Endometrium (tissue), 2 donors: ENCODE measurements at regions not wholly inside any gene's neighbourhood (a gene's known extent, or its start where the extent isn't known, plus 50 kb on each side); places are given as distances from the start of the nearest gene placed in this dataset.

Experiments
- FAIRE-seq: peaks from 2 replicates; lab custom pipeline; 2012; peaks lifted over from hg19 to GRCh38; lab: Jason Lieb, UNC
- donor health status: control.
- donor health status: control.

GRCh38 chr15:67892559-67893377 is 52.9 kb upstream of the RNU6-1 start:
- peak; percentile 73 for FAIRE-seq

DNA sequence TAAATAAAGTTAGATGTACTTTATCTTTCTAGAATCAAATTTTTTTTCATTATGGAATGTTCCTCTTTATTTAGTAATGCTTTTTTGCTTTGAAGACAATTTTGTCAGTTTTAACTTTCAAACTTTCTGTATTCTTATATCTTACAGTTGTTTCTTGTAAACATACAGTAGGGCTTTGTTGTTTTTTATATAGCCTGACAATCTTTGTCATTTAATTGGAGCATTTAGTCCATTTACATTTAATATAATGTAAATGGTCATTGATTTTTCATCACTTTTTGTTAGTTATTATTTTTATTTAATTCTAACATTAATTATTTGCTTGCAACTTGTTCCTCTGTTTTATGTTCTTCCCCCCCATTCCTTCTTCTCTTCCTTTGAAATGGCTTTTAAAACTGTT is 55.4 kb upstream of the RNU6-1 start:
- FAIRE-seq = no peak

GRCh38 chr15:67897646-67898339 is 57.9 kb upstream of the RNU6-1 start:
- no peak for FAIRE-seq

DNA sequence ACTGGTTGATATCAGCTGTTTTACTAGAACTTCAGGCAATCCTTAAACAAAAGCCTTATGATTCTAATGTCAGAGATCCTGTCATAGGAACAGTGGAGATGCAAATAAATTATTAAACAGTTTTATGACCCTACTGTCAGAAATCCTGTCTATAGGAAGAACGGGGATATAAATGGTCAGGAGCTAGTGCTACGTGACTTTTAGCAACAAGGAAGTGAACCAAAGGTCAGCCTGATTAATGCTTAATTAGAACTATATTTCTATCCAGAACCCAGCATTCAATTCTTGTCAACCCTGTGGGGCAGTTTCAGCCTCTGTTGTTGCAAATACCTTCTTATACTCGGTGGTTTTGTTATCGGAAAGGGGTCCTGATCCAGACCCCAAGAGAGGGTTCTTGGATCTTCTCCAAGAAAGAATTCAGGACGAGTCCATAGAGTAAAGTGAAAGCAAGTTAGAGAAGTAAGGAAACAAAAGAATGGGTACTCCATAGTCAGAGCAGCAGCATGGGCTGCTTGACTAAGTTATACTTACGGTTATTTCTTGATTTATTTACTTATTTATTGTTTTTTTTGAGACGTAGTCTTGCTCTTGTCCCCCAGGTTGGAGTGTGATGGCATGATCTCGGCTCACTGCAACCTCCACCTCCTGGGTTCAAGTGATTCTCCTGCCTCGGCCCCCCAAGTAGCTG is 59.9 kb upstream of the RNU6-1 start:
- FAIRE-seq = no peak

DNA sequence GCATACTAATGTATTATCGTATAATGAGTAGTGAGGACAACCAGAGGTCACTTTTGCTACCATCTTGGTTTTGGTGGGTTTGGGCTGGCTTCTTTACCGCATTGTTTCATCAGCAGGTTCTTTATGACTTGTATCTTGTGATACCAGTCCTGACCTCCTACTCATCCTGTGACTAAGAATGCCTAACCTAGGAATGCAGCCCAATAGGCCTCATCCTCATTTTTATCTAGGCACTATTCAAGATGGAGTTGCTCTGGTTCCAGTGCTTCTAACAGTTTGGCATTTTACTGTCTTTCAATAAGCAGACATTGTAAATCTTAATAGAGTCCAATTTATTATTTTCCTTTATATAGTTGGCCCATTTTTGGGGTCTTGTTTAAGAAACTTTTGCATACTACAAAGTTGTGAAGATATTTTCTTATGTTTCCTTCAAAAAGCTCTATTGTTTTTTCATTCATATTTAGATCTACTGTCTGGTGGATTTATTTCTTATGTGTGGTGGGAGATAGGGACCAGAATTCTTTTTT is 60.8 kb upstream of the RNU6-1 start:
- no peak for FAIRE-seq

GRCh38 chr15:67901922-67902321 is 62.1 kb upstream of the RNU6-1 start:
- FAIRE-seq = no peak

DNA sequence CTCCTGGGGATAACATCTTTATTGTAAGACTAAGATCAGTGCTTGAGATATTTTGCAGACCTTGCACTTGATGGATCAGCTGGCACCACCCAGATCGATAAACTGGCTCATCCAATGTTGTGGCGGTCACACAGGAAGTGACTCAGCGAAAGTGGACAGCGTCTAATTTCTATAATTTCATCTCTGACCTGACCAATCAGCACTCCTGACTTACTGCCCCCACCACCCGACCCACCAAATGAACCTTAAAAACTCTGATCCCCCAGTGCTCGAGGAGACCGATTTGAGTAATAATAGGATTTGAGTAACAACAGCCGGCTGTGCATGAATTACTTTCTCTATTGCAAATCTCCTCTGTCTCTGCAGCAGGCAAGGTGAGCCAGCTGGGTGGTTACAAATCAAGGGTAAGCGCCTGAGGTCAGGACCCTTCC is 62.7 kb upstream of the RNU6-1 start:
- FAIRE-seq = no peak

DNA sequence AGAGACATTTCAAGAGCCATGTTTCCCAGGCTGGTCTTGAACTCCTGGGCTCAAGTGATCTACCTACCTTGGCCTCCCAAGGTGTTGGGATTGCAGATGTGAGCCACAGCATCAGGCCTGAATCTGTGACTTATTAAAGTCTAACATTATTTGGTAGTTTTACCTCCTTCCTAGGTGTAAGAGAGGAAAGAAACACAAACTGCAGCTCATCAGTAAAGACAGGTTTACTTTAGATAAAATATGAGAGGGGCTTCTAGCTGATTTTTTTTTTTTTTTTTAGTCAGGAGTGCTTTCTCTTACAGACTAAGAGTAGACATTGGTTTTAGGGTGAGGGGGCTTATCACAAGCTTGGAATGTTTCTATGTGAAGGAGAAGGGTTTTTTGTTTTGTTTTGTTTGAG is 63.9 kb upstream of the RNU6-1 start:
- no peak for FAIRE-seq

- no peak for FAIRE-seq
These were observed 65.8 kb upstream of the RNU6-1 start for GRCh38 chr15:67905628-67906027.

DNA sequence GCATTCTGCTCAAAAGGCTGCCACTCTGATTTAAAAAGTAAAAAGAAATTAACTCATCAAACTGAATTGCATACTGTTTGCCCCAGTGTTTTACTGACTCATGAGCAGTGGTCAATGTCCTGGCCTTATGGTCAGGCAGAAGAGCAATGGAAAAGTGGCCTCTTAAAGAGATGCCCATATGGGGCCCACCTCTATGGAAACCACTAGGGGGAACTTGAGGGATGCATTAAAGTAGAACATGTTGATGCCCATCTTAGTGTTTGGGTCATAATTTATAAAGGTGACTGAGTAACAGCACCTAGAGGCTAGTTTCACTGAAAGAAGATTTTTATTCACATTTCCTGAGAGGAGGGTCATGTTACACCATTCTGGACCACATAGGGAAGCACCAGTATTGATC is 66.5 kb upstream of the RNU6-1 start:
- FAIRE-seq = no peak

- FAIRE-seq = no peak
These were observed 67.4 kb upstream of the RNU6-1 start for GRCh38 chr15:67907184-67907723.

DNA sequence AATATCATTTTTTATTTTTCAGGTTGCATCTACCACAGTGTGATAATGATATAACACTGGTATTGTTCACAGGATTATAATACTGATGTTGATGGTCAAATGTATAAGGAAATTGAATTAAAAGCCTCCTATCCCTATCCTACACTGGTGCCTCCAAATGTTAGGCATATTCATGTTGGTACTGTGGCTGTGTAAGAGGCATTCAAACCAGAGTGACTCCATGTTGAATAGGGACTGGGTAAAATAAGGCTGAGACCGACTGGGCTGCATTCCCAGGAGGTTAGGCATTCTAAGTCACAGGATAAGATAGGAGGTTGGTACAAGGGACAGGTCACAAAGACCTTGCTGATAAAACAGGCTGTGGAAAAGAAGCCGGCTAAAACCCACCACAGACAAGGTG is 68.9 kb upstream of the RNU6-1 start:
- FAIRE-seq = no peak

GRCh38 chr15:67911727-67912126 is 71.9 kb upstream of the RNU6-1 start:
- no peak for FAIRE-seq

GRCh38 chr15:67914028-67914427 is 74.2 kb upstream of the RNU6-1 start:
- peak; percentile 4 for FAIRE-seq

GRCh38 chr15:67914537-67915460 is 75.0 kb upstream of the RNU6-1 start:
- no peak for FAIRE-seq

- FAIRE-seq = peak; percentile 97
These were observed 75.9 kb upstream of the RNU6-1 start for GRCh38 chr15:67915461-67916374.

GRCh38 chr15:67916565-67916964 is 76.7 kb upstream of the RNU6-1 start:
- FAIRE-seq = no peak

DNA sequence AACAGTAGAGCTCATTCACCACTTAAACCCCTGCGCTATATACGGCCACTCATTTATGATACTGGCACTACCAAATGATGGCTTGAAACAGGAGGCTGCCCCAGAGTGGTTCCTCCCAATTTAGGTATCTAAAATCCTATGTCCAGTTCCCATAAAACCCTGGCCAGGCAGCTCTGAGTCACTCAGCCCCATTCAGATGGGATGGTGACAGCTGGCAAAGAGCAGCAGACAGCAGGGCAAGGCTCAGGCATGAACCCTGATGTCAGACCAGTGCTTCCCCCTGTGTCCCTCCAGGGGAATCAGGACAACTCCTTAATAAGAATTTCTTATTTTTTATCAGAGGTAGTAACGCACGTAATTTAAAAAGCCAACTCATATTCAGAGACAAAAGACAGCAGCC is 77.2 kb upstream of the RNU6-1 start:
- FAIRE-seq = no peak

GRCh38 chr15:67917636-67918035 is 77.8 kb upstream of the RNU6-1 start:
- FAIRE-seq = no peak

GRCh38 chr15:67918205-67918861 is 78.5 kb upstream of the RNU6-1 start:
- no peak for FAIRE-seq
